Ovary (tissue), 7 donors: ENCODE measurements at regions not wholly inside any gene's neighbourhood (a gene's known extent, or its start where the extent isn't known, plus 50 kb on each side); places are given as distances from the start of the nearest gene placed in this dataset.

Experiments
- DNase-seq, 5 donors: peaks; one replicate each; pipeline ENCODE4 v3.0.0-alpha.2; 2019 to 2020
- H3K27ac ChIP-seq, 2 donors: fragments of 200-600 bp; one replicate each; pipeline versions ENCODE4 v1.5.1 to v1.8.0; 2019 to 2022
- H3K27me3 ChIP-seq: fragments of 200-600 bp; one replicate; pipeline ENCODE4 v1.8.0; 2022
- H3K36me3 ChIP-seq: fragments of 200-600 bp; sonication (generic); one replicate; pipeline ENCODE4 v1.5.1; 2019
- H3K4me1 ChIP-seq: one replicate; pipeline ENCODE4 v1.8.1; 2013; ENCODE audit warnings: mild to moderate bottlenecking, moderate library complexity; ENCODE audit not compliant: insufficient read depth
- H3K4me3 ChIP-seq: fragments of 200-600 bp; sonication (generic); one replicate; pipeline ENCODE4 v1.5.1; 2017
- H3K9me3 ChIP-seq, 2 donors: fragments of 200-600 bp in 1 of 2; sonication (generic) in 1 of 2; one replicate each; pipeline versions ENCODE4 v1.5.1 to v1.8.1; 2013 to 2019; ENCODE audit warnings: mild to moderate bottlenecking in 1 of 2, moderate library complexity in 1 of 2
- EP300 ChIP-seq: sonication (generic); formaldehyde crosslinking; IDR thresholded peaks from one replicate; pipeline ENCODE4 v1.6.1; 2017; ENCODE audit warnings: antibody characterized with exemption
- POLR2A ChIP-seq: fragments of 450-650 bp; IDR thresholded peaks from one replicate; pipeline ENCODE4 v1.6.1; 2017; ENCODE audit warnings: antibody characterized with exemption, mild to moderate bottlenecking, moderate library complexity
- WGBS, 3 donors: extraction: QIAGEN DNeasy Blood & Tissue Kit in 1 of 3; methylation state at CpG; one replicate each; pipeline versions ENCODE4 v1.1.5 to v1.1.7; 2013 to 2017; 5-methylcytosine and 5-hydroxymethylcytosine counted together
- intact Hi-C, 4 donors: fragments of 100-400 bp; cut with DNase I; formaldehyde crosslinking; loops; one replicate each; pipeline versions ENCODE4 v1.11.0 to v1.15.1; 2022 to 2023
- TF ChIP-seq, protein P1 (sequence below), 3 donors: fragments of 450-650 bp in 2 of 3; fragments of 200-600 bp in 1 of 3; IDR thresholded peaks; one replicate each; pipeline versions ENCODE4 v1.5.1 to v1.8.0; 2016 to 2022; ENCODE audit warnings: antibody characterized with exemption in 3 of 3, mild to moderate bottlenecking in 1 of 3
- donor health status: DM: no; HTN: no; CAD: no; lungs with moderate emphysema.
- donor health status: DM: no; HTN: no; CAD: no.
- donor health status: Bipolar disorder and iron deficiency.
- donor health status: DM: no; HTN: no; CAD: no.
- donor health status: DM: yes; HTN: yes; CAD: no.

- Histone ChIP-seq H3K27ac (no peak overlapping the region), H3K9me3 (no peaks in the 10 kb centered on the region), H3K36me3 (no peaks in the 10 kb centered on the region), H3K4me1 (no peaks in the 10 kb centered on the region), H3K4me3 (no peak overlapping the region), H3K27me3 (no peaks in the 10 kb centered on the region)
- TF ChIP-seq, protein P1, sequence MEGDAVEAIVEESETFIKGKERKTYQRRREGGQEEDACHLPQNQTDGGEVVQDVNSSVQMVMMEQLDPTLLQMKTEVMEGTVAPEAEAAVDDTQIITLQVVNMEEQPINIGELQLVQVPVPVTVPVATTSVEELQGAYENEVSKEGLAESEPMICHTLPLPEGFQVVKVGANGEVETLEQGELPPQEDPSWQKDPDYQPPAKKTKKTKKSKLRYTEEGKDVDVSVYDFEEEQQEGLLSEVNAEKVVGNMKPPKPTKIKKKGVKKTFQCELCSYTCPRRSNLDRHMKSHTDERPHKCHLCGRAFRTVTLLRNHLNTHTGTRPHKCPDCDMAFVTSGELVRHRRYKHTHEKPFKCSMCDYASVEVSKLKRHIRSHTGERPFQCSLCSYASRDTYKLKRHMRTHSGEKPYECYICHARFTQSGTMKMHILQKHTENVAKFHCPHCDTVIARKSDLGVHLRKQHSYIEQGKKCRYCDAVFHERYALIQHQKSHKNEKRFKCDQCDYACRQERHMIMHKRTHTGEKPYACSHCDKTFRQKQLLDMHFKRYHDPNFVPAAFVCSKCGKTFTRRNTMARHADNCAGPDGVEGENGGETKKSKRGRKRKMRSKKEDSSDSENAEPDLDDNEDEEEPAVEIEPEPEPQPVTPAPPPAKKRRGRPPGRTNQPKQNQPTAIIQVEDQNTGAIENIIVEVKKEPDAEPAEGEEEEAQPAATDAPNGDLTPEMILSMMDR (IDR thresholded peaks at IDR 0.05) = no peak
- no peak for TF ChIP-seq EP300
- no peak for TF ChIP-seq POLR2A
- intact Hi-C loops = no loop called here
- 85 to 93% (median 87%) methylated on average over 1 of the region's 1 CpG for WGBS, 3 donors
- no peak for DNase-seq
Measured at GRCh38 chr3:7957024-7957423, 544.6 kb upstream of the LMCD1 start.

GRCh38 chr3:7959094-7959493, 542.5 kb upstream of the LMCD1 start:
- no peaks in the 10 kb centered on the region for H3K9me3 ChIP-seq
- H3K27me3 ChIP-seq = no peaks in the 10 kb centered on the region
- no peak for DNase-seq
- no peaks in the 10 kb centered on the region for H3K4me1 ChIP-seq
- H3K36me3 ChIP-seq = no peaks in the 10 kb centered on the region
- TF ChIP-seq EP300 = no peak
- no peak for TF ChIP-seq POLR2A
- TF ChIP-seq, protein P1 (IDR thresholded peaks at IDR 0.05) = no peak
- 97% methylated on average over 15 of the region's 15 CpGs for WGBS, 3 donors
- no peak overlapping the region for H3K4me3 ChIP-seq
- no peak overlapping the region for H3K27ac ChIP-seq
- intact Hi-C loops = no loop called here

- no peaks in the 10 kb centered on the region for H3K4me1 ChIP-seq
- intact Hi-C loops = no loop called here
- H3K36me3 ChIP-seq = no peaks in the 10 kb centered on the region
- WGBS, 3 donors = 75 to 81% (median 76%) methylated on average over 4 of the region's 4 CpGs
- TF ChIP-seq, protein P1 (IDR thresholded peaks at IDR 0.05) = no peak
- TF ChIP-seq EP300 (no peak), POLR2A (no peak)
- DNase-seq = no peak
- H3K27ac ChIP-seq = no peak overlapping the region
- no peaks in the 10 kb centered on the region for H3K9me3 ChIP-seq
- H3K27me3 ChIP-seq = no peaks in the 10 kb centered on the region
- no peak overlapping the region for H3K4me3 ChIP-seq
Measured at GRCh38 chr3:7960601-7961000, 541.0 kb upstream of the LMCD1 start.

GRCh38 chr3:7962301-7962700, 539.3 kb upstream of the LMCD1 start:
- no peak for DNase-seq
- 26 to 32% (median 29%) methylated on average over 3 of the region's 3 CpGs for WGBS, 3 donors
- intact Hi-C loops = no loop called here
- H3K36me3 ChIP-seq = no peaks in the 10 kb centered on the region
- no peaks in the 10 kb centered on the region for H3K27me3 ChIP-seq
- TF ChIP-seq, protein P1 (IDR thresholded peaks at IDR 0.05) = no peak
- no peak for TF ChIP-seq POLR2A
- no peak for TF ChIP-seq EP300
- H3K9me3 ChIP-seq = no peaks in the 10 kb centered on the region
- no peak overlapping the region for H3K4me3 ChIP-seq
- no peaks in the 10 kb centered on the region for H3K4me1 ChIP-seq
- no peak overlapping the region for H3K27ac ChIP-seq

DNA sequence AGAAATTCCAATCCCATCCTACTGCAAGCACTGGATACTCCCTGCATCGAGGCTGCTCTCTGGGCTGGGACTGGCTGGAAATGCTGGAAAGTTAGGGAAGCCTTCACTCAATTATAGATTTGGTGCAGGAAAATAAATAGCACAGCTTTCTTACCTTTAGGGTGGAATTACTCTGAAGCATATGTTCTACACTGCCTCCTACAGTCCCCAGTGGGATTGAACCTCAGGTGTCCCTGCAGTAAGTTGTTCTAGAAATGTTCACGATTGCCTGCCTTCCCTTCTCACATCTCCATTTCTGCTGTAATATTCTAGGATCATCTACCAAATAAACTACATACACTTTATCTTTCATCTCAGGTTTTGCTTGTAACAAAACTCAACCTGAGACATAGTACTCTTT, 536.7 kb upstream of the LMCD1 start:
- Histone ChIP-seq H3K36me3 (no peaks in the 10 kb centered on the region), H3K27ac (no peak overlapping the region), H3K4me1 (no peaks in the 10 kb centered on the region), H3K27me3 (no peaks in the 10 kb centered on the region), H3K4me3 (no peak overlapping the region), H3K9me3 (no peaks in the 10 kb centered on the region)
- WGBS, 3 donors = 89 to 93% (median 91%) methylated on average over 2 of the region's 2 CpGs
- intact Hi-C loops = no loop called here
- DNase-seq = no peak
- TF ChIP-seq EP300 = no peak
- no peak for TF ChIP-seq POLR2A
- TF ChIP-seq, protein P1 (IDR thresholded peaks at IDR 0.05) = no peak
